Stomach (tissue), 8 donors: ENCODE measurements at regions not wholly inside any gene's neighbourhood (a gene's known extent, or its start where the extent isn't known, plus 50 kb on each side); places are given as distances from the start of the nearest gene placed in this dataset.
A peak's percentile ranks its signal among the peaks of the same experiment; 100 is the strongest.
"Not testable (repeated sequence)": the region's sequence is repeated elsewhere in the genome, so short reads cannot be mapped to it uniquely, and the experiment has no call there.

Experiments
- DNase-seq, 2 donors: peaks; one replicate each; pipeline versions ENCODE4 v3.0.0 to v3.0.0-alpha.2; 2013 to 2019
- H3K27ac ChIP-seq, 5 donors: fragments of 200-600 bp in 4 of 5; sonication (generic) in 4 of 5; one replicate each; pipeline ENCODE4 v1.5.1; 2013 to 2019; ENCODE audit warnings: mild to moderate bottlenecking in 1 of 5, moderate library complexity in 1 of 5
- H3K27me3 ChIP-seq, 3 donors: fragments of 200-600 bp; sonication (generic); one replicate each; pipeline ENCODE4 v1.5.1; 2017 to 2019; ENCODE audit warnings: mixed run types in 1 of 3
- H3K36me3 ChIP-seq, 4 donors: fragments of 200-600 bp; sonication (generic); 1 replicate in 3 of 4; 2 replicates in 1 of 4; pipeline ENCODE4 v1.5.1; 2016 to 2019
- H3K4me1 ChIP-seq, 4 donors: fragments of 200-600 bp; sonication (generic); one replicate each; pipeline ENCODE4 v1.5.1; 2016 to 2019
- H3K4me3 ChIP-seq, 4 donors: fragments of 200-600 bp; sonication (generic) in 3 of 4; one replicate each; pipeline ENCODE4 v1.5.1; 2016 to 2019; ENCODE audit warnings: mild to moderate bottlenecking in 1 of 4
- H3K9me3 ChIP-seq, 4 donors: fragments of 200-600 bp; sonication (generic); one replicate each; pipeline ENCODE4 v1.5.1; 2016 to 2019
- CTCF ChIP-seq, 7 experiments: fragments of 450-650 bp in 4 of 7; fragments of 200-600 bp in 3 of 7; sonication (generic) in 3 of 7; IDR thresholded peaks; one replicate each; pipeline ENCODE4 v1.5.1; 2016 to 2019; ENCODE audit warnings: antibody characterized with exemption in 7 of 7, control low read depth in 2 of 7, mild to moderate bottlenecking in 1 of 7
- EP300 ChIP-seq: sonication (generic); formaldehyde crosslinking; IDR thresholded peaks from one replicate; pipeline ENCODE4 v1.6.1; 2017; ENCODE audit warnings: antibody characterized with exemption
- POLR2A ChIP-seq, 4 donors: fragments of 450-650 bp; IDR thresholded peaks; one replicate each; pipeline ENCODE4 v1.6.1; 2016; ENCODE audit warnings: antibody characterized with exemption in 4 of 4, control low read depth in 2 of 4, mild to moderate bottlenecking in 1 of 4, moderate library complexity in 1 of 4
- POLR2AphosphoS5 ChIP-seq, 3 donors: sonication (generic); formaldehyde crosslinking; IDR thresholded peaks; one replicate each; pipeline ENCODE4 v1.6.1; 2016; ENCODE audit warnings: antibody characterized with exemption in 3 of 3
- WGBS, 5 donors: extraction: QIAGEN DNeasy Blood & Tissue Kit in 3 of 5; methylation state at CpG; one replicate each; pipeline versions ENCODE4 v1.1.5 to v1.1.7; 2013 to 2018; 5-methylcytosine and 5-hydroxymethylcytosine counted together
- intact Hi-C: fragments of 100-400 bp; cut with DNase I; formaldehyde crosslinking; loops from one replicate; pipeline ENCODE4 v1.15.1; 2023; ENCODE audit warnings: low total_unique reads
- donor health status: healthy with polysubstance abuse.
- donor health status: Bipolar disorder and iron deficiency.
- donor health status: healthy.

GRCh38 chr21:35191128-35191527, 142.0 kb upstream of the RUNX1 start:
- intact Hi-C loops: no loop called here
- DNase-seq: no peak
- WGBS, 5 donors: 88 to 96% (median 91%) methylated on average over 6 of the region's 6 CpGs
- TF ChIP-seq POLR2A (IDR thresholded peaks at IDR 0.05) (no peak), EP300 (no peak), POLR2AphosphoS5 (IDR thresholded peaks at IDR 0.05) (no peak), CTCF (IDR thresholded peaks at IDR 0.05) (no peak)
- Histone ChIP-seq H3K4me1 (peaks cover 0 to 5% (median 0%) of the 10 kb centered on the region in 4 donors), H3K4me3 (no peak overlapping the region), H3K9me3 (no peaks in the 10 kb centered on the region), H3K36me3 (no peaks in the 10 kb centered on the region), H3K27me3 (no peaks in the 10 kb centered on the region), H3K27ac (no peak overlapping the region)

- H3K27ac ChIP-seq: no peak overlapping the region
- no peaks in the 10 kb centered on the region for H3K36me3 ChIP-seq
- DNase-seq: no peak
- peaks cover 0 to 5% (median 0%) of the 10 kb centered on the region in 4 donors for H3K4me1 ChIP-seq
- no peaks in the 10 kb centered on the region for H3K27me3 ChIP-seq
- H3K4me3 ChIP-seq: no peak overlapping the region
- intact Hi-C loops: no loop called here
- no peaks in the 10 kb centered on the region for H3K9me3 ChIP-seq
- TF ChIP-seq CTCF (IDR thresholded peaks at IDR 0.05) (no peak), POLR2AphosphoS5 (IDR thresholded peaks at IDR 0.05) (no peak), EP300 (no peak), POLR2A (IDR thresholded peaks at IDR 0.05) (no peak)
- WGBS, 5 donors: 80 to 93% (median 87%) methylated on average over 5 of the region's 5 CpGs
These were observed 141.1 kb upstream of the RUNX1 start for GRCh38 chr21:35190201-35190701.

GRCh38 chr21:35189077-35189863, 140.2 kb upstream of the RUNX1 start:
- Histone ChIP-seq H3K27ac (no peak overlapping the region), H3K4me3 (no peak overlapping the region), H3K9me3 (no peaks in the 10 kb centered on the region), H3K36me3 (no peaks in the 10 kb centered on the region), H3K27me3 (no peaks in the 10 kb centered on the region), H3K4me1 (peaks cover 0 to 5% (median 0%) of the 10 kb centered on the region in 4 donors)
- 36 to 41% (median 38%) methylated on average over 8 of the region's 8 CpGs for WGBS, 5 donors
- peak in 1 of 2 donors; percentile 62 for DNase-seq
- intact Hi-C loops: no loop called here
- no peak for TF ChIP-seq EP300
- no peak for TF ChIP-seq POLR2AphosphoS5 (IDR thresholded peaks at IDR 0.05)
- no peak for TF ChIP-seq POLR2A (IDR thresholded peaks at IDR 0.05)
- no peak for TF ChIP-seq CTCF (IDR thresholded peaks at IDR 0.05)

- H3K36me3 ChIP-seq, H3K27me3 ChIP-seq, H3K4me1 ChIP-seq, DNase-seq, H3K27ac ChIP-seq, intact Hi-C loops, H3K4me3 ChIP-seq, H3K9me3 ChIP-seq: not testable (repeated sequence)
- whole genome bisulfite sequencing, 5 donors: 85 to 86% (median 86%) methylated on average over 2 of the region's 2 CpGs
These were observed 134.3 kb upstream of the RUNX1 start for GRCh38 chr21:35183389-35183788.

GRCh38 chr21:35179990-35180540, 131.0 kb upstream of the RUNX1 start:
- WGBS, 5 donors: 68 to 78% (median 76%) methylated on average over 1 of the region's 1 CpG
- Histone ChIP-seq H3K27ac (no peak overlapping the region), H3K27me3 (no peaks in the 10 kb centered on the region), H3K4me3 (no peak overlapping the region), H3K4me1 (peaks cover 0 to 5% (median 1%) of the 10 kb centered on the region in 4 donors), H3K9me3 (no peaks in the 10 kb centered on the region), H3K36me3 (no peaks in the 10 kb centered on the region)
- no peak for DNase-seq
- TF ChIP-seq POLR2A (IDR thresholded peaks at IDR 0.05): no peak
- TF ChIP-seq CTCF (IDR thresholded peaks at IDR 0.05): no peak
- no peak for TF ChIP-seq POLR2AphosphoS5 (IDR thresholded peaks at IDR 0.05)
- no peak for TF ChIP-seq EP300
- intact Hi-C loops: no loop called here
